Neural progenitor cell (in vitro differentiated cells): ENCODE measurements at regions not wholly inside any gene's neighbourhood (a gene's known extent, or its start where the extent isn't known, plus 50 kb on each side); places are given as distances from the start of the nearest gene placed in this dataset.

Experiments
- DNase-seq: peaks from one replicate; pipeline ENCODE4 v3.0.0-alpha.2; 2016; ENCODE audit warnings: low spot score
- H2AFZ ChIP-seq: fragments of 200-600 bp; sonication (generic); replicated peaks from 2 replicates; pipeline ENCODE4 v1.6.1; 2016; ENCODE audit warnings: antibody characterized with exemption
- H3F3A ChIP-seq: fragments of 200-600 bp; sonication (generic); 2 replicates; pipeline ENCODE4 v1.6.1; 2016; ENCODE audit warnings: antibody characterized with exemption, low read depth
- H3K27ac ChIP-seq: fragments of 200-600 bp; sonication (generic); 2 replicates; pipeline ENCODE4 v1.5.1; 2016; ENCODE audit warnings: mild to moderate bottlenecking
- H3K27me3 ChIP-seq: fragments of 200-600 bp; sonication (generic); 2 replicates; pipeline ENCODE4 v1.6.1; 2016; ENCODE audit warnings: mild to moderate bottlenecking, moderate library complexity
- H3K36me3 ChIP-seq: fragments of 200-600 bp; sonication (generic); 2 replicates; pipeline ENCODE4 v1.5.1; 2016
- H3K4me1 ChIP-seq: fragments of 200-600 bp; sonication (generic); 2 replicates; pipeline ENCODE4 v1.6.1; 2016; ENCODE audit warnings: mixed run types
- H3K4me2 ChIP-seq: fragments of 200-600 bp; sonication (generic); 2 replicates; pipeline ENCODE4 v1.6.1; 2016
- H3K4me3 ChIP-seq: fragments of 200-600 bp; sonication (generic); 2 replicates; pipeline ENCODE4 v1.5.1; 2016
- H3K79me2 ChIP-seq: fragments of 200-600 bp; sonication (generic); 2 replicates; pipeline ENCODE4 v1.6.1; 2016; ENCODE audit warnings: low read depth
- H3K9ac ChIP-seq: fragments of 200-600 bp; sonication (generic); 2 replicates; pipeline ENCODE4 v1.6.1; 2016
- H3K9me3 ChIP-seq: fragments of 200-600 bp; sonication (generic); 2 replicates; pipeline ENCODE4 v1.5.1; 2016; ENCODE audit warnings: low read depth
- H4K20me1 ChIP-seq: fragments of 200-600 bp; sonication (generic); 2 replicates; pipeline ENCODE4 v1.6.1; 2016; ENCODE audit warnings: low read depth
- H3K27ac Mint-ChIP-seq: 3 replicates; pipeline ENCODE4 v1.8.0; 2021; ENCODE audit warnings: mixed read lengths
- H3K27me3 Mint-ChIP-seq: 2 replicates; pipeline ENCODE4 v1.8.0; 2022; ENCODE audit warnings: low read depth, mild to moderate bottlenecking, inconsistent platforms, moderate library complexity, mixed read lengths; ENCODE audit not compliant: insufficient read depth
- H3K36me3 Mint-ChIP-seq: 3 replicates; pipeline ENCODE4 v1.8.0; 2021; ENCODE audit warnings: mixed read lengths
- H3K4me1 Mint-ChIP-seq: 3 replicates; pipeline ENCODE4 v1.8.0; 2021; ENCODE audit warnings: mixed read lengths
- H3K4me3 Mint-ChIP-seq: 3 replicates; pipeline ENCODE4 v1.8.0; 2021; ENCODE audit warnings: mild to moderate bottlenecking, moderate library complexity, mixed read lengths
- H3K9me3 Mint-ChIP-seq: 3 replicates; pipeline ENCODE4 v1.8.0; 2020; ENCODE audit warnings: mixed read lengths
- CTCF ChIP-seq: fragments of 200-600 bp; sonication (generic); IDR thresholded peaks from 2 replicates; pipeline ENCODE4 v1.5.1; 2017; ENCODE audit warnings: antibody characterized with exemption, mild to moderate bottlenecking
- EZH2 ChIP-seq: fragments of 200-600 bp; sonication (generic); IDR thresholded peaks from 2 replicates; pipeline ENCODE4 v1.6.1; 2017; ENCODE audit warnings: antibody characterized with exemption, mild to moderate bottlenecking, moderate library complexity
- EZH2phosphoT487 ChIP-seq: fragments of 200-600 bp; sonication (generic); IDR thresholded peaks from 2 replicates; pipeline ENCODE4 v1.6.1; 2017; ENCODE audit warnings: antibody characterized with exemption

- no peak overlapping the region for H3K4me3 Mint-ChIP-seq
- H3K9me3 Mint-ChIP-seq: peaks cover 3% of the 10 kb centered on the region
- no peak overlapping the region for H3K4me3 ChIP-seq
- H3K9ac ChIP-seq: no peak overlapping the region
- no peak overlapping the region for H2AFZ ChIP-seq
- H3K4me1 Mint-ChIP-seq: peaks cover 25% of the 10 kb centered on the region
- H3K27ac Mint-ChIP-seq: no peak overlapping the region
- no peak overlapping the region for H3K4me2 ChIP-seq
- H3K9me3 ChIP-seq: no peaks in the 10 kb centered on the region
- TF ChIP-seq EZH2phosphoT487: no peak
- no peak for TF ChIP-seq EZH2
- no peak for TF ChIP-seq CTCF
- peaks cover 12% of the 10 kb centered on the region for H3K4me1 ChIP-seq
- H4K20me1 ChIP-seq: no peaks in the 10 kb centered on the region
- H3K36me3 ChIP-seq: no peaks in the 10 kb centered on the region
- H3K79me2 ChIP-seq: no peaks in the 10 kb centered on the region
- no peaks in the 10 kb centered on the region for H3K27me3 ChIP-seq
- H3F3A ChIP-seq: no peaks in the 10 kb centered on the region
- H3K27me3 Mint-ChIP-seq: no peaks in the 10 kb centered on the region
- H3K27ac ChIP-seq: no peak overlapping the region
- DNase-seq: no peak
- no peaks in the 10 kb centered on the region for H3K36me3 Mint-ChIP-seq
Observed at GRCh38 chr2:37581433-37581832, 90.0 kb downstream of the CDC42EP3 start.

- no peak overlapping the region for H3K4me3 ChIP-seq
- no peak overlapping the region for H3K9ac ChIP-seq
- TF ChIP-seq CTCF: no peak
- no peak for TF ChIP-seq EZH2phosphoT487
- TF ChIP-seq EZH2: no peak
- no peak overlapping the region for H3K4me2 ChIP-seq
- no peak overlapping the region for H2AFZ ChIP-seq
- Mint-ChIP-seq H3K27ac (no peak overlapping the region), H3K27me3 (no peaks in the 10 kb centered on the region), H3K36me3 (no peaks in the 10 kb centered on the region), H3K9me3 (peaks cover 3% of the 10 kb centered on the region), H3K4me1 (peaks cover 37% of the 10 kb centered on the region), H3K4me3 (no peak overlapping the region)
- H3F3A ChIP-seq: no peaks in the 10 kb centered on the region
- no peaks in the 10 kb centered on the region for H4K20me1 ChIP-seq
- no peaks in the 10 kb centered on the region for H3K36me3 ChIP-seq
- no peak overlapping the region for H3K27ac ChIP-seq
- DNase-seq: no peak
- peaks cover 24% of the 10 kb centered on the region for H3K4me1 ChIP-seq
- no peaks in the 10 kb centered on the region for H3K27me3 ChIP-seq
- no peaks in the 10 kb centered on the region for H3K79me2 ChIP-seq
- no peaks in the 10 kb centered on the region for H3K9me3 ChIP-seq
Observed at GRCh38 chr2:37582481-37583220, 88.8 kb downstream of the CDC42EP3 start.

- no peak for DNase-seq
- Histone ChIP-seq H3K4me2 (no peak overlapping the region), H3F3A (no peaks in the 10 kb centered on the region), H3K9ac (no peak overlapping the region), H3K4me1 (peaks cover 24% of the 10 kb centered on the region), H3K27me3 (no peaks in the 10 kb centered on the region), H3K36me3 (no peaks in the 10 kb centered on the region), H3K27ac (no peak overlapping the region), H2AFZ (no peak overlapping the region), H4K20me1 (no peaks in the 10 kb centered on the region), H3K79me2 (no peaks in the 10 kb centered on the region), H3K4me3 (no peak overlapping the region), H3K9me3 (no peaks in the 10 kb centered on the region)
- Mint-ChIP-seq H3K36me3 (no peaks in the 10 kb centered on the region), H3K27ac (no peak overlapping the region), H3K27me3 (no peaks in the 10 kb centered on the region), H3K9me3 (peaks cover 3% of the 10 kb centered on the region), H3K4me1 (peaks cover 37% of the 10 kb centered on the region), H3K4me3 (no peak overlapping the region)
- TF ChIP-seq EZH2phosphoT487 (no peak), EZH2 (no peak), CTCF (no peak)
Observed at GRCh38 chr2:37583402-37583801, 88.0 kb downstream of the CDC42EP3 start.
